Ectodermal cell (in vitro differentiated cells): ENCODE measurements at regions not wholly inside any gene's neighbourhood (a gene's known extent, or its start where the extent isn't known, plus 50 kb on each side); places are given as distances from the start of the nearest gene placed in this dataset.

Source experiments
- H3K27ac ChIP-seq: 2 replicates; pipeline ENCODE4 v1.7.0; 2013; ENCODE audit warnings: mild to moderate bottlenecking, low read depth, low read length; ENCODE audit not compliant: insufficient read depth, poor library complexity, severe bottlenecking
- H3K27me3 ChIP-seq: 2 replicates; pipeline ENCODE4 v1.7.0; 2013; ENCODE audit warnings: mild to moderate bottlenecking, low read length; ENCODE audit not compliant: insufficient read depth, control insufficient read depth, poor library complexity, severe bottlenecking
- H3K36me3 ChIP-seq: one replicate; pipeline ENCODE4 v1.7.0; 2013; ENCODE audit warnings: low read length; ENCODE audit not compliant: control insufficient read depth, insufficient read depth
- H3K4me1 ChIP-seq: one replicate; pipeline ENCODE4 v1.7.0; 2013; ENCODE audit warnings: low read length; ENCODE audit not compliant: control insufficient read depth, insufficient read depth
- H3K4me3 ChIP-seq: 2 replicates; pipeline ENCODE4 v1.7.0; 2013; ENCODE audit warnings: low read depth, low read length, control low read depth; ENCODE audit not compliant: insufficient read depth
- H3K9me3 ChIP-seq: 2 replicates; pipeline ENCODE4 v1.7.0; 2013; ENCODE audit warnings: mild to moderate bottlenecking, low read length, moderate library complexity; ENCODE audit not compliant: control insufficient read depth
- WGBS, 2 experiments: methylation state at CpG; one replicate each; pipeline ENCODE4 v1.1.7; 2013; ENCODE audit warnings: missing lambda C conversion rate in 2 of 2; 5-methylcytosine and 5-hydroxymethylcytosine counted together

GRCh38 chr11:127199306-127199801, 198.8 kb upstream of the KIRREL3 start:
- H3K9me3 ChIP-seq = no peaks in the 10 kb centered on the region
- no peaks in the 10 kb centered on the region for H3K36me3 ChIP-seq
- H3K27ac ChIP-seq = no peak overlapping the region
- no peaks in the 10 kb centered on the region for H3K27me3 ChIP-seq
- 94 to 95% methylated on average over 3 of the region's 3 CpGs for WGBS, 2 experiments
- H3K4me3 ChIP-seq = no peak overlapping the region
- H3K4me1 ChIP-seq = no peaks in the 10 kb centered on the region

- Histone ChIP-seq H3K27me3 (no peaks in the 10 kb centered on the region), H3K36me3 (no peaks in the 10 kb centered on the region), H3K4me1 (no peaks in the 10 kb centered on the region), H3K27ac (no peak overlapping the region), H3K4me3 (no peak overlapping the region), H3K9me3 (no peaks in the 10 kb centered on the region)
- WGBS, 2 experiments = 84 to 85% methylated on average over 8 of the region's 8 CpGs
Measured at GRCh38 chr11:127195501-127196120, 195.0 kb upstream of the KIRREL3 start.

GRCh38 chr11:127194521-127194920, 194.0 kb upstream of the KIRREL3 start:
- Histone ChIP-seq H3K9me3 (no peaks in the 10 kb centered on the region), H3K27ac (no peak overlapping the region), H3K4me3 (no peak overlapping the region), H3K27me3 (no peaks in the 10 kb centered on the region), H3K4me1 (no peaks in the 10 kb centered on the region), H3K36me3 (no peaks in the 10 kb centered on the region)
- 96 to 97% methylated on average over 7 of the region's 7 CpGs for WGBS, 2 experiments

GRCh38 chr11:127193950-127194349, 193.4 kb upstream of the KIRREL3 start:
- Histone ChIP-seq H3K4me1 (no peaks in the 10 kb centered on the region), H3K36me3 (no peaks in the 10 kb centered on the region), H3K9me3 (no peaks in the 10 kb centered on the region), H3K4me3 (no peak overlapping the region), H3K27me3 (no peaks in the 10 kb centered on the region), H3K27ac (no peak overlapping the region)
- whole genome bisulfite sequencing, 2 experiments = 65 to 81% methylated on average over 3 of the region's 3 CpGs

GRCh38 chr11:127191689-127192088, 191.1 kb upstream of the KIRREL3 start:
- no peaks in the 10 kb centered on the region for H3K4me1 ChIP-seq
- H3K36me3 ChIP-seq = no peaks in the 10 kb centered on the region
- H3K4me3 ChIP-seq = no peak overlapping the region
- no peaks in the 10 kb centered on the region for H3K9me3 ChIP-seq
- WGBS, 2 experiments = 94 to 96% methylated on average over 1 of the region's 1 CpG
- no peak overlapping the region for H3K27ac ChIP-seq
- H3K27me3 ChIP-seq = no peaks in the 10 kb centered on the region

- Histone ChIP-seq H3K4me3 (no peak overlapping the region), H3K9me3 (no peaks in the 10 kb centered on the region), H3K27ac (no peak overlapping the region), H3K27me3 (no peaks in the 10 kb centered on the region), H3K4me1 (no peaks in the 10 kb centered on the region), H3K36me3 (no peaks in the 10 kb centered on the region)
- WGBS, 2 experiments = 75 to 84% methylated on average over 2 to 3 of the region's 3 CpGs
Measured at GRCh38 chr11:127191261-127191660, 190.7 kb upstream of the KIRREL3 start.

GRCh38 chr11:127182586-127183203, 182.1 kb upstream of the KIRREL3 start:
- Histone ChIP-seq H3K9me3 (no peaks in the 10 kb centered on the region), H3K4me3 (no peak overlapping the region), H3K36me3 (no peaks in the 10 kb centered on the region), H3K27ac (no peak overlapping the region), H3K27me3 (no peaks in the 10 kb centered on the region), H3K4me1 (no peaks in the 10 kb centered on the region)
- WGBS, 2 experiments = 82 to 88% methylated on average over 8 of the region's 8 CpGs

GRCh38 chr11:127157225-127157624, 156.7 kb upstream of the KIRREL3 start:
- Histone ChIP-seq H3K27ac (no peak overlapping the region), H3K27me3 (no peaks in the 10 kb centered on the region), H3K4me3 (no peak overlapping the region), H3K9me3 (no peaks in the 10 kb centered on the region), H3K36me3 (no peaks in the 10 kb centered on the region), H3K4me1 (no peaks in the 10 kb centered on the region)
- WGBS, 2 experiments = 87 to 98% methylated on average over 2 of the region's 2 CpGs

- Histone ChIP-seq H3K36me3 (no peaks in the 10 kb centered on the region), H3K9me3 (no peaks in the 10 kb centered on the region), H3K27me3 (no peaks in the 10 kb centered on the region), H3K4me3 (no peak overlapping the region), H3K4me1 (no peaks in the 10 kb centered on the region), H3K27ac (no peak overlapping the region)
- 61 to 75% methylated on average over 1 of the region's 1 CpG for WGBS, 2 experiments
Measured at GRCh38 chr11:127149410-127149809, 148.8 kb upstream of the KIRREL3 start.

- Histone ChIP-seq H3K4me1 (no peaks in the 10 kb centered on the region), H3K27me3 (no peaks in the 10 kb centered on the region), H3K27ac (no peak overlapping the region), H3K36me3 (no peaks in the 10 kb centered on the region), H3K4me3 (no peak overlapping the region), H3K9me3 (no peaks in the 10 kb centered on the region)
- 91 to 93% methylated on average over 7 of the region's 7 CpGs for WGBS, 2 experiments
Measured at GRCh38 chr11:127143251-127143650, 142.7 kb upstream of the KIRREL3 start.
